AG10803 (cell line): ENCODE measurements at regions not wholly inside any gene's neighbourhood (a gene's known extent, or its start where the extent isn't known, plus 50 kb on each side); places are given as distances from the start of the nearest gene placed in this dataset.
A peak's percentile ranks its signal among the peaks of the same experiment; 100 is the strongest.

Source experiments
- DNase-seq: peaks from one replicate; pipeline ENCODE4 v3.0.0; 2010; ENCODE audit warnings: low read depth
- H3K4me3 ChIP-seq: 2 replicates; pipeline ENCODE4 v1.5.1; 2011; ENCODE audit warnings: mild to moderate bottlenecking, low read length, control low read depth
- CTCF ChIP-seq: conservative IDR thresholded peaks from 2 replicates; pipeline ENCODE4 v1.5.1; 2011; ENCODE audit warnings: mild to moderate bottlenecking, low read length, control low read depth, inconsistent platforms

GRCh38 chr2:45193581-45193980 lies 184.3 kb upstream of the SIX2 start:
- TF ChIP-seq CTCF, result no peak
- no peak for DNase-seq
- no peak overlapping the region for H3K4me3 ChIP-seq

DNA sequence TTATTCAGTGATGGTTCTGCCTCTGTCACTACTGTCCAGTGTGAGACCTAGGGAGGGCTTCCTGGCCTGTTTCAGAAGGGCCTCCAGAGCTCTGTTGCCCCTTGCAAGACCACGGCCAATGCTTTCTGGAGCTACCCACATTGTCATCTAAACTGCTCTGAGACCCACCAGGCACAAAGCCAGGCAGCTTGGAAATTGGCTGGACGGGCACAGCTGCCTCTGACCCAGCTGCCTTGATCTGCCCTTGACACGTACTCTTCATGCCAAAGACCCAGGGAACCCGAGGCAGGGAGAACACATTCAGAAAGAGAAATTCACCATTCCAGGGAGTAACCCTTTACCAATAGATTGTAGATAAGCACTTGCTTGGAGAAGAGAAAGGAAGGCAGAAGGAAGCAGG lies 183.7 kb upstream of the SIX2 start:
- no peak for TF ChIP-seq CTCF
- DNase-seq, result no peak
- no peak overlapping the region for H3K4me3 ChIP-seq

DNA sequence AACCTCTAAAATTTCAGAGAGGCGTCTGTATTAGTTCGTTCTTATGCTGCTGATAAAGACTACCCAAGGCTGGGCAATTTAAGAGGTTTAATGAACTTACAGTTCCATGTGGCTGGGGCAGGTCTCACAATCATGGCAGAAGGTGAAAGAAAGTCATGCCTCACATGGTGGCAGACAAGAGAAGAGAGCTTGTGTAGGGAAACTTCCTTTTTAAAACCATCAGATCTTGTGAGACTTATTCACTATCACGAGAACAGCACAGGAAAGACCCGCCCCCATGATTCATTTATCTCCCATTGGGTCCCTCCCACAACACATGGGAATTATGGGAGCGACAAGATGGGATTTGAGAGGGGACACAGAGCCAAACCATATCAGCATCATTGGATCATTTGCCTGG lies 183.2 kb upstream of the SIX2 start:
- TF ChIP-seq CTCF, result no peak
- H3K4me3 ChIP-seq, result no peak overlapping the region
- no peak for DNase-seq

- peak; percentile 80 for DNase-seq
- no peak for TF ChIP-seq CTCF
These were observed 182.7 kb upstream of the SIX2 start for GRCh38 chr2:45191976-45192375.

GRCh38 chr2:45191146-45191863 lies 182.1 kb upstream of the SIX2 start:
- peak; percentile 59 for DNase-seq
- no peak for TF ChIP-seq CTCF
- H3K4me3 ChIP-seq, result no peak overlapping the region

More at GRCh38 chr2:45191976-45192375, 182.7 kb upstream of the SIX2 start:
- no peak overlapping the region for H3K4me3 ChIP-seq

DNA sequence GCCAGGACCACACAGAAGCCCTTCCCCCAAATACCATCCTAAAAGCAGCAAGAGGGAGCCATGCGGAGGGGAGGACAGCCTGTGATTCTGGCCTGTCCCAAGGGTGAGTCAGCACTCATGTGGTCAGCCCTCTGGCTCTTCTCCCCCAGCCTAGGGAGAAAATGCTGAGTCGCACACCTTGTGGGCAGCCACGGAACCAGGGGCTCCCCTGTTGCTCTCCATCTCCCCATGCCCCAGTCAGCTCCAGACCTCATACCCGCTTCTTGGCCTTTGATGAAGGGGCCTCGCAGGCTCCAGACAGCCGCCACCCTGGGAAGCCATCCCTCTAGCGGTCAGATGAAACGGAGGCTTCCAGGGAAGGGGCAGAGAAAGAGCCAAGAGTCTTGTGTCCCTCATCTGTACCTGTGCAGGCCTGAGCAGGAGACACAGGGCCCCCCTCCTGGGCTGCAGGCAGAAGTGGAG lies 181.3 kb upstream of the SIX2 start:
- TF ChIP-seq CTCF, result no peak
- DNase-seq, result peak; percentile 65
- H3K4me3 ChIP-seq, result no peak overlapping the region

GRCh38 chr2:45184606-45185005 lies 175.4 kb upstream of the SIX2 start:
- peak; percentile 82 for DNase-seq
- TF ChIP-seq CTCF, result no peak

More at GRCh38 chr2:45184606-45185005, 175.4 kb upstream of the SIX2 start:
- no peak overlapping the region for H3K4me3 ChIP-seq
